H1 (cell line): ENCODE measurements at regions not wholly inside any gene's neighbourhood (a gene's known extent, or its start where the extent isn't known, plus 50 kb on each side); places are given as distances from the start of the nearest gene placed in this dataset.

Experiments
- CTCF ChIA-PET: fragments of 300-600 bp; sonication (Branson Sonifier 250); formaldehyde crosslinking; loops from one replicate; lab custom pipeline; 2021; ENCODE audit not compliant: partially characterized antibody; lab: Charles Lee
- POLR2A ChIA-PET: fragments of 300-600 bp; sonication (Branson Sonifier 250); formaldehyde crosslinking; loops from one replicate; lab custom pipeline; 2021; ENCODE audit warnings: inconsistent platforms; ENCODE audit not compliant: partially characterized antibody; lab: Charles Lee
- DNase-seq, 2 experiments: peaks; one replicate each; pipeline versions ENCODE4 v3.0.0 to v3.0.0-alpha.2; 2010 to 2022; ENCODE audit warnings: low spot score in 2 of 2, low read depth in 1 of 2, mixed read lengths in 1 of 2
- FAIRE-seq: peaks from 2 replicates; lab custom pipeline; 2011; peaks lifted over from hg19 to GRCh38; lab: Jason Lieb, UNC
- H2AFZ ChIP-seq: 2 replicates; pipeline ENCODE4 v1.8.1; 2012; ENCODE audit warnings: low read length, inconsistent platforms
- H2AK5ac ChIP-seq: 2 replicates; pipeline ENCODE4 v1.6.1; 2013; ENCODE audit warnings: low read depth, low read length
- H2BK120ac ChIP-seq: replicated peaks from 2 replicates; pipeline ENCODE3; 2013; ENCODE audit warnings: low read depth, low read length, inconsistent platforms
- H2BK12ac ChIP-seq: 2 replicates; pipeline ENCODE4 v1.6.1; 2013; ENCODE audit warnings: low read depth, low read length
- H2BK15ac ChIP-seq: 2 replicates; pipeline ENCODE4 v1.6.1; 2013; ENCODE audit warnings: low read length
- H2BK20ac ChIP-seq: 2 replicates; pipeline ENCODE4 v1.6.1; 2013; ENCODE audit warnings: low read length
- H2BK5ac ChIP-seq: 2 replicates; pipeline ENCODE4 v1.6.1; 2013; ENCODE audit warnings: low read depth, low read length
- H3K14ac ChIP-seq: 2 replicates; pipeline ENCODE4 v1.6.1; 2013; ENCODE audit warnings: inconsistent platforms; ENCODE audit not compliant: insufficient read length
- H3K18ac ChIP-seq: 2 replicates; pipeline ENCODE4 v1.6.1; 2013; ENCODE audit warnings: low read length; ENCODE audit errors: extremely low read depth
- H3K23ac ChIP-seq: 2 replicates; pipeline ENCODE4 v1.6.1; 2013; ENCODE audit warnings: inconsistent platforms; ENCODE audit not compliant: insufficient read length
- H3K23me2 ChIP-seq: 2 replicates; pipeline ENCODE4 v1.6.1; 2013; ENCODE audit warnings: low read depth, low read length
- H3K27ac ChIP-seq: 2 replicates; pipeline ENCODE4 v1.6.1; 2011; ENCODE audit warnings: low read depth, low read length, inconsistent platforms
- H3K27me3 ChIP-seq, 4 experiments: replicated peaks in 1 of 4; 1 replicate in 1 of 4; 2 replicates in 3 of 4; pipeline versions ENCODE4 v1.6.1 to v1.8.1; 2011 to 2013; ENCODE audit warnings: low read length in 3 of 4, mild to moderate bottlenecking in 3 of 4, inconsistent platforms in 2 of 4, mixed read lengths in 2 of 4, moderate library complexity in 1 of 4; ENCODE audit not compliant: control insufficient read depth in 3 of 4, insufficient read depth in 3 of 4; ENCODE audit errors: extremely low read depth in 1 of 4
- H3K36me3 ChIP-seq, 4 experiments: 2 replicates each; pipeline versions ENCODE4 v1.6.1 to v1.8.1; 2011 to 2013; ENCODE audit warnings: mild to moderate bottlenecking in 4 of 4, low read length in 3 of 4, moderate library complexity in 2 of 4, control low read depth in 1 of 4, inconsistent platforms in 1 of 4; ENCODE audit not compliant: insufficient read depth in 4 of 4, control insufficient read depth in 2 of 4
- H3K4ac ChIP-seq: replicated peaks from 2 replicates; pipeline ENCODE3; 2013; ENCODE audit warnings: low read length, low read depth, mixed read lengths, inconsistent platforms; ENCODE audit not compliant: insufficient read length
- H3K4me1 ChIP-seq, 4 experiments: replicated peaks in 1 of 4; 1 replicate in 1 of 4; 2 replicates in 3 of 4; pipeline versions ENCODE4 v1.6.1 to v1.8.1; 2011 to 2013; ENCODE audit warnings: low read length in 3 of 4, inconsistent platforms in 2 of 4, mixed read lengths in 1 of 4; ENCODE audit not compliant: insufficient read depth in 4 of 4, control insufficient read depth in 3 of 4
- H3K4me2 ChIP-seq, 2 experiments: 2 replicates each; pipeline versions ENCODE4 v1.6.1 to v1.8.1; 2011 to 2013; ENCODE audit warnings: low read depth in 2 of 2, low read length in 2 of 2, control low read depth in 1 of 2, inconsistent platforms in 1 of 2, mild to moderate bottlenecking in 1 of 2; ENCODE audit not compliant: insufficient read depth in 1 of 2
- H3K4me3 ChIP-seq, 4 experiments: fragments of 200-600, 300-600 bp in 1 of 4; sonication (generic), shearing (Covaris generic), sonication (Bioruptor Twin) in 1 of 4; 2 replicates each; pipeline versions ENCODE4 v1.5.1 to v1.8.1; 2011 to 2016; ENCODE audit warnings: low read length in 4 of 4, low read depth in 3 of 4, control low read depth in 2 of 4, inconsistent platforms in 2 of 4, mild to moderate bottlenecking in 2 of 4, mixed read lengths in 1 of 4, moderate library complexity in 1 of 4; ENCODE audit not compliant: insufficient read depth in 2 of 4; ENCODE audit errors: extremely low read depth in 1 of 4
- H3K56ac ChIP-seq: replicated peaks from 2 replicates; pipeline ENCODE3; 2013; ENCODE audit warnings: low read depth, mild to moderate bottlenecking, mixed read lengths, low read length, inconsistent platforms; ENCODE audit not compliant: insufficient read length
- H3K79me1 ChIP-seq: 2 replicates; pipeline ENCODE4 v1.6.1; 2013; ENCODE audit warnings: low read depth, low read length, control low read depth
- H3K79me2 ChIP-seq, 2 experiments: 2 replicates each; pipeline versions ENCODE4 v1.6.1 to v1.8.1; 2012 to 2013; ENCODE audit warnings: low read length in 2 of 2, mild to moderate bottlenecking in 2 of 2, inconsistent platforms in 1 of 2; ENCODE audit not compliant: insufficient read depth in 2 of 2, control insufficient read depth in 1 of 2
- H3K9ac ChIP-seq, 4 experiments: replicated peaks in 1 of 4; 1 replicate in 1 of 4; 2 replicates in 3 of 4; pipeline versions ENCODE4 v1.6.1 to v1.8.1; 2011 to 2013; ENCODE audit warnings: low read depth in 3 of 4, low read length in 3 of 4, control low read depth in 2 of 4, mild to moderate bottlenecking in 2 of 4, moderate library complexity in 2 of 4, inconsistent platforms in 1 of 4; ENCODE audit errors: extremely low read depth in 1 of 4
- H3K9me3 ChIP-seq, 2 experiments: 2 replicates each; pipeline versions ENCODE4 v1.6.1 to v1.8.1; 2012 to 2013; ENCODE audit warnings: mild to moderate bottlenecking in 2 of 2, moderate library complexity in 2 of 2, control low read depth in 1 of 2, inconsistent platforms in 1 of 2, low read depth in 1 of 2, low read length in 1 of 2, mixed read lengths in 1 of 2; ENCODE audit not compliant: insufficient read depth in 2 of 2
- H4K20me1 ChIP-seq, 2 experiments: replicated peaks in 1 of 2; 2 replicates each; pipeline versions ENCODE3 to v1.8.1; 2011 to 2013; ENCODE audit warnings: inconsistent platforms in 2 of 2, low read length in 2 of 2, mild to moderate bottlenecking in 1 of 2; ENCODE audit not compliant: insufficient read depth in 2 of 2, control insufficient read depth in 1 of 2
- H4K5ac ChIP-seq: 2 replicates; pipeline ENCODE4 v1.6.1; 2013; ENCODE audit warnings: low read length, low read depth, mixed read lengths, inconsistent platforms; ENCODE audit not compliant: insufficient read length
- H4K8ac ChIP-seq: 2 replicates; pipeline ENCODE4 v1.8.0; 2013; ENCODE audit warnings: mild to moderate bottlenecking, moderate library complexity, low read length, inconsistent platforms; ENCODE audit not compliant: insufficient read depth; ENCODE audit errors: extremely low read depth
- H4K91ac ChIP-seq: replicated peaks from 2 replicates; pipeline ENCODE3; 2013; ENCODE audit warnings: low read length, mixed read lengths, inconsistent platforms; ENCODE audit not compliant: insufficient read length
- CBX5 ChIP-seq: fragments of 300-800, 300-1000 bp; sonication (generic); IDR thresholded peaks from 2 replicates; pipeline ENCODE4 v1.7.1; 2016; ENCODE audit warnings: antibody characterized with exemption, low read length, low read depth
- EP300 ChIP-seq, 2 experiments: IDR thresholded peaks; 1 replicate in 1 of 2; 2 replicates in 1 of 2; pipeline ENCODE4 v1.6.1; 2011 to 2012; ENCODE audit warnings: low read depth in 2 of 2, low read length in 2 of 2, mild to moderate bottlenecking in 2 of 2, borderline replicate concordance in 1 of 2, inconsistent platforms in 1 of 2, moderate library complexity in 1 of 2
- EZH2 ChIP-seq: fragments of 200-600 bp; sonication (generic); IDR thresholded peaks from 2 replicates; pipeline ENCODE4 v1.7.1; 2012; ENCODE audit warnings: low read depth, mild to moderate bottlenecking, moderate library complexity, low read length, inconsistent platforms; ENCODE audit not compliant: severe bottlenecking
- HDAC2 ChIP-seq, 2 experiments: fragments of 300-600 bp in 1 of 2; sonication (generic) in 1 of 2; IDR thresholded peaks; 2 replicates each; pipeline ENCODE4 v1.6.1; 2011 to 2012; ENCODE audit warnings: low read depth in 2 of 2, low read length in 2 of 2, mild to moderate bottlenecking in 2 of 2, moderate library complexity in 2 of 2, borderline replicate concordance in 1 of 2, inconsistent platforms in 1 of 2
- JUN ChIP-seq: IDR thresholded peaks from 2 replicates; pipeline ENCODE4 v1.6.1; 2011; ENCODE audit warnings: low read depth, mild to moderate bottlenecking, improper control_type of control experiment, low read length
- JUND ChIP-seq: IDR thresholded peaks from 2 replicates; pipeline ENCODE4 v1.6.1; 2011; ENCODE audit warnings: mild to moderate bottlenecking, improper control_type of control experiment, low read length
- NANOG ChIP-seq: IDR thresholded peaks from 2 replicates; pipeline ENCODE4 v1.6.1; 2011; ENCODE audit warnings: low read length, low read depth, mild to moderate bottlenecking, inconsistent platforms; ENCODE audit not compliant: insufficient read depth, poor library complexity, severe bottlenecking
- POLR2A ChIP-seq, 2 experiments: IDR thresholded peaks; 1 replicate in 1 of 2; 2 replicates in 1 of 2; pipeline ENCODE4 v1.6.1; 2011; ENCODE audit warnings: low read depth in 2 of 2, low read length in 2 of 2, mild to moderate bottlenecking in 2 of 2; ENCODE audit errors: control extremely low read depth in 1 of 2
- SP1 ChIP-seq: IDR thresholded peaks from 2 replicates; pipeline ENCODE4 v1.6.1; 2011; ENCODE audit warnings: low read depth, low read length
- SUZ12 ChIP-seq: fragments of 200-600 bp; sonication (generic); IDR thresholded peaks from 2 replicates; pipeline ENCODE4 v1.6.1; 2012; ENCODE audit warnings: mild to moderate bottlenecking, inconsistent platforms, low read length, moderate library complexity, mixed read lengths
- TCF12 ChIP-seq: IDR thresholded peaks from 2 replicates; pipeline ENCODE4 v1.6.1; 2011; ENCODE audit warnings: low read depth, mild to moderate bottlenecking, low read length
- WGBS, 2 experiments: shearing (Covaris generic) in 1 of 2; methylation state at CpG; one replicate each; pipeline versions ENCODE4 v1.1.6 to v1.1.7; 2013 to 2015; ENCODE audit warnings: low lambda C conversion rate in 2 of 2, mixed read lengths in 2 of 2, inconsistent platforms in 1 of 2, low coverage in 1 of 2, missing lambda C conversion rate in 1 of 2; ENCODE audit not compliant: insufficient replicate concordance in 2 of 2, insufficient coverage in 1 of 2, insufficient read length in 1 of 2; ENCODE audit errors: extremely low coverage in 1 of 2, missing lambda C conversion rate in 1 of 2; 5-methylcytosine and 5-hydroxymethylcytosine counted together
- TF ChIP-seq, protein P1 (sequence below), 3 experiments: IDR thresholded peaks; 1 replicate in 2 of 3; 2 replicates in 1 of 3; pipeline versions ENCODE4 v1.5.1 to v1.6.1; 2011; ENCODE audit warnings: low read length in 3 of 3, mild to moderate bottlenecking in 3 of 3, inconsistent platforms in 2 of 3, low read depth in 1 of 3, moderate library complexity in 1 of 3; ENCODE audit not compliant: insufficient read depth in 1 of 3; ENCODE audit errors: control extremely low read depth in 1 of 3

DNA sequence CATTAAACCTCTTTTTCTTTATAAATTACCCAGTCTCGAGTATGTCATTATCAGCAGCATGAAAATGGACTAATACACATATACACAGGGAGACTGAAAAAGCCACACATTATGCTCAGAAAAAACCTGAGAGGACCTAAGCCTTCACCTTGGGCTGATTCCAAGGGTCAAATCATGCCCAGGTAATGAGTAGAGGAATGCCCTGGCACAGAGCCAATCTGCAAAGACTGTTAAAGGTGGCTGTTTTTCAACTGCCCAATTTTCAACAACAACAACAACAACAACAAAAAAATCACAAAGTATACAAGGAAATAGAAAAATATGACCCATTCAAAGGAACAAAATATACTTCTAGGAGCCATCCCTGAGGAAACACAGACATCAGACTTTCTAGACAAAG, 220.2 kb upstream of the TBX20 start:
- no peaks in the 10 kb centered on the region for H4K20me1 ChIP-seq
- no peak overlapping the region for H3K18ac ChIP-seq
- ChIA-PET CTCF (interaction anchor here (1.1 kb wide), 1 partner anchor 13 kb away, joined by 3 read pairs; no protein-coding TSS in a partner anchor), POLR2A (no interaction called here)
- H3K4me3 ChIP-seq = no peak overlapping the region
- H3K79me1 ChIP-seq = no peaks in the 10 kb centered on the region
- H2AFZ ChIP-seq = no peak overlapping the region
- H4K5ac ChIP-seq = no peak overlapping the region
- H3K4ac ChIP-seq = no peak overlapping the region
- no peak overlapping the region for H2BK5ac ChIP-seq
- H3K27me3 ChIP-seq = no peaks in the 10 kb centered on the region; a peak in 1 of 7 replicates
- no peak overlapping the region for H4K91ac ChIP-seq
- no peak overlapping the region for H3K23ac ChIP-seq
- no peak overlapping the region for H3K14ac ChIP-seq
- no peak overlapping the region for H2AK5ac ChIP-seq
- H3K9me3 ChIP-seq = no peaks in the 10 kb centered on the region
- H2BK20ac ChIP-seq = no peak overlapping the region
- no peak overlapping the region for H3K27ac ChIP-seq
- H3K56ac ChIP-seq = no peak overlapping the region
- H3K4me2 ChIP-seq = no peak overlapping the region
- no peaks in the 10 kb centered on the region for H3K23me2 ChIP-seq
- no peak overlapping the region for H2BK15ac ChIP-seq
- H3K79me2 ChIP-seq = no peaks in the 10 kb centered on the region
- 77% methylated on average over 1 of the region's 1 CpG; no CpG with 5 or more reads in 1 of the 2 experiments for WGBS, 2 experiments
- no peak overlapping the region for H3K9ac ChIP-seq
- no peaks in the 10 kb centered on the region for H3K36me3 ChIP-seq
- H2BK12ac ChIP-seq = no peak overlapping the region
- FAIRE-seq = no peak
- H3K4me1 ChIP-seq = no peaks in the 10 kb centered on the region
- no peak for DNase-seq
- H4K8ac ChIP-seq = no peak overlapping the region
- no peak overlapping the region for H2BK120ac ChIP-seq
- no peak for TF ChIP-seq JUN
- no peak for TF ChIP-seq EP300 (IDR thresholded peaks at IDR 0.05; ENCODE audit: borderline replicate concordance in 1 of 2, low read depth in 2 of 2, low read length in 2 of 2)
- TF ChIP-seq JUND = no peak
- TF ChIP-seq HDAC2 (IDR thresholded peaks at IDR 0.05; ENCODE audit: borderline replicate concordance in 1 of 2, low read depth in 2 of 2, low read length in 2 of 2) = no peak
- no peak for TF ChIP-seq CBX5
- no peak for TF ChIP-seq SP1
- TF ChIP-seq EZH2 = no peak
- TF ChIP-seq, protein P1, sequence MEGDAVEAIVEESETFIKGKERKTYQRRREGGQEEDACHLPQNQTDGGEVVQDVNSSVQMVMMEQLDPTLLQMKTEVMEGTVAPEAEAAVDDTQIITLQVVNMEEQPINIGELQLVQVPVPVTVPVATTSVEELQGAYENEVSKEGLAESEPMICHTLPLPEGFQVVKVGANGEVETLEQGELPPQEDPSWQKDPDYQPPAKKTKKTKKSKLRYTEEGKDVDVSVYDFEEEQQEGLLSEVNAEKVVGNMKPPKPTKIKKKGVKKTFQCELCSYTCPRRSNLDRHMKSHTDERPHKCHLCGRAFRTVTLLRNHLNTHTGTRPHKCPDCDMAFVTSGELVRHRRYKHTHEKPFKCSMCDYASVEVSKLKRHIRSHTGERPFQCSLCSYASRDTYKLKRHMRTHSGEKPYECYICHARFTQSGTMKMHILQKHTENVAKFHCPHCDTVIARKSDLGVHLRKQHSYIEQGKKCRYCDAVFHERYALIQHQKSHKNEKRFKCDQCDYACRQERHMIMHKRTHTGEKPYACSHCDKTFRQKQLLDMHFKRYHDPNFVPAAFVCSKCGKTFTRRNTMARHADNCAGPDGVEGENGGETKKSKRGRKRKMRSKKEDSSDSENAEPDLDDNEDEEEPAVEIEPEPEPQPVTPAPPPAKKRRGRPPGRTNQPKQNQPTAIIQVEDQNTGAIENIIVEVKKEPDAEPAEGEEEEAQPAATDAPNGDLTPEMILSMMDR (IDR thresholded peaks at IDR 0.05; ENCODE audit: control extremely low read depth in 1 of 3, insufficient read depth in 1 of 3, low read depth in 1 of 3, low read length in 3 of 3) = no peak
- no peak for TF ChIP-seq TCF12
- no peak for TF ChIP-seq POLR2A (IDR thresholded peaks at IDR 0.05; ENCODE audit: control extremely low read depth in 1 of 2, low read depth in 2 of 2, low read length in 2 of 2)
- no peak for TF ChIP-seq NANOG
- no peak for TF ChIP-seq SUZ12
